Medulla oblongata (tissue), 1 donor: ENCODE measurements at regions not wholly inside any gene's neighbourhood (a gene's known extent, or its start where the extent isn't known, plus 50 kb on each side); places are given as distances from the start of the nearest gene placed in this dataset.
"Not testable (repeated sequence)": the region's sequence is repeated elsewhere in the genome, so short reads cannot be mapped to it uniquely, and the experiment has no call there.

Source experiments
- DNase-seq: peaks from one replicate; pipeline ENCODE4 v3.0.0-alpha.2; 2015; ENCODE audit errors: extremely low spot score

DNA sequence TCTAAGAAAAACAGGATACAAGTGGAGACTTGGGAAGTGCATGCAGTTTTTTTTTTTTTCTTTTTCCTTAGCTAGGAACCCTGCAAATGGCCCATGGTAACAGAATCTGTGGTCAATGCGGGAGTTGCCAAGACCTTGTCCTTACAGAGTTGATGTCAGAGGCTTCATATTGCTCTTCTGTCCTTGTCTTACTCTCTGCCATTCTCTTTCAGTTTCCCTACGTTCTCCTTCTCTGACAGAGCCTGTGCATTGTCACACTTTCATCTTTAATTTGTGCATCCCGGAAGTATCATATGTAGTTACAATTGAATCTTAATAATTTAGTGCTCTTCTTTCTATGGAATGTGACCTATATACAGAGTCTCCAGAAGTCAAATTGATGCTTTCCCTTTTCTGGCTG is 986.9 kb downstream of the TMEM121 start:
- DNase-seq: no peak

DNA sequence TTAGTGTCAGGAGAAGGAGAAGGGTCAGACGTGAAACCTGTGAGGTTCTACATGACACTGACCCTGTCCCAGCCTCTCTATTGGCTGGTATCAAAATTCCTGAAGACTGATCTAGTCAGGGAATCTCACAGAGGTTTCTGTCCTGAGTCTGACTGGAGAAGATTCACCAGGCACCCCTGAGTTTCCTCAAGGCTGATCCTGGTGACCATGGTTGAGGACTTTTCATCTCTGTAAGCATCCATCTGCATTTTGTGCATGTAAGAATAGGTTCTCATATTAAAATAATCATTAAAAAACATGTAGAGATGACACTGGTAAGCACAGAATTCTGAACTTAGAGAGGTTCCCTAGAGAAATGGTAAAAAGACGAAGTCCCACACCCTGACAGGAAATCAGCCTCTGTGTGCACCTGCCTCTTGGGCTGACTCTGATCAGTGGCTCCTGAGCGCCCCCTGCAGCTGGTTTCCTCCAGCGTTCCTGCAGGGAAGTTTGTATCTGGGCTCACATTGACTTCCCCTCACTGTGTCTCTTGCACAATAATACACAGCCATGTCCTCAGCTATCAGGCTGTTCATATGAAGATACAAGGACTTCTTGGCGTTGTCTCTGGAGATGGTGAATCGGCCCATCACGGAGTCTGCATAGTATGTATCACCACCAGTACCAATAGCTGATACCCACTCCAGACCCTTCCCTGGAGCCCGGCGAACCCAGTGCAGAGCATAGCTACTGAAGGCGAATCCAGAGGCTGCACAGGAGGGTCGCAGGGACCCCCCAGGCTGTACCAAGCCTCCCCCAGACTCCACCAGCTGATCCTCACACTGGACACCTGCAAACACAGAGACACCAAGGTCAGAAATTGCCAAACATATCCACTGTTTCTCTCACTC is 991.9 kb downstream of the TMEM121 start:
- peak; percentile 22 for DNase-seq

DNA sequence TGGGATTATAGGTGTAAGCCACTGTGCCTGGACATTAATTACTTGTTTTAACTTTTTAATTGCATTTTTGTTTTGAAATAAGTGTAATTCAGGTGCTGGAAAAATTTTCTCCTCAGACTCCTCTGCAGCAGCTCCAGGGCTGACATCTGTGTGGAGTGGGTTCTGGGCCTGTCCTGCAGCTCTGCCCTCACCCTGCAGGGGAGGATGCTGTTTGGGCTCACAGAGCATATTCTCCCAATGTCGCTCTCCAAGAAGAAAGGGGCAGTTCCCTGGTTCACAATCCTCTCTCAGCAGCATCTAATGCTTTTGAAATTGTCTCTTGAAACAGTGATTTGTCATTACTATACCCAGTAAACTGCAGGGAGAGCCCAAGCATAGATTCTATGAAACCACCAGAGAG is 995.7 kb downstream of the TMEM121 start:
- DNase-seq: not testable (repeated sequence)

DNA sequence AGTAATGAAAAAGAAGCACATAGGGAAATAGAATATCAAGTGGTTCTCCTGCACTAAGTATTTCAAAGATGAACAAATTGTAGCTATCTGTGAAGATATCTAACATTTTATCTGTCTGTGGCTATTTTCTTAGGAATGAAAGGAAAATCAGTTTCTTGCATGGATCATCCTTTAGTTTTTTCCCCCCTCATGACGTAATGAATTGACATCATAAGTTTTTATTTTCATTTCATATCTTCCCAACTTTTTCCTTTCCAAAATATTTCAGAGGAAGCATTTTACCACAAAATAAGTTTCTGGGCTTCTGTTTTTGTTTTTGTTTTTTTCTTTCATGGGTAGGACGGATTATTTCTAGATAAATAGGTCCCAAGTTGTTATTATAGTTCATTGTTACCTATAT is 996.6 kb downstream of the TMEM121 start:
- DNase-seq: no peak

DNA sequence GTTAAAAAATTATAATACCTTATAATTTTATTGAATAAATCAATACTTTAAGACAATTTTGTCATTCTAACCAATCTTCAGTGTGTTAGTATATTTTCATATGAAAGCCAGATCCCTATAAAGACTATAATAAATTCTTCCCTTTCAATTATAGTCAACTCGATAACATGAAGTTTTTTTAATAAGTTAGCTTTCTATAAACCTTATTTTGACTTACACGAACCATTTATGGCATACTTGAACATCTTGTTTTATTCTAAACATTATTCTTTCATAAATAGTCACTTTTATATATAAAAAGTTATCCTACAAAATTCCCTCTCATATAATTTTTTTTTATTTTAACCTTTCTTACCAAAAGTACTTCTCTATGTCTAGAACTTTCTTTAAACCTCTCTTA is 1002.3 kb downstream of the TMEM121 start:
- DNase-seq: no peak

DNA sequence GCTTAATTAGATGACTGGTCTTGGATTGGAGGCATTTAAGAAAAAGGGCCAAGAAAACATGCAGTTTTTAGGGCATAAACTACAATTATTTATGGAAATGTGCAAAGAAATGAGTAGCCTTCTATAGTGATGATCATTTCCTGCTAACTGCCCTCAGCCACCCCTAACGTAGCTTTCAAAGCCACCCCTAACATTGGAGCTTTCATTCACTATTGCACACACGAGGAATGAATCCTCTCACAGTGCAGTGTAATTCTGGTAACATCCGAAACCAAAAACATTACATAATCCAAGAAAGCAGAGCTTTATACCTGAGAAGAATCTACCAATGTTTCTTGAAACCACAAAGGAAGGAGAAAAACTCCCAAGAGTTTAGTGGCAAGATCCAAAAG is 1003.6 kb downstream of the TMEM121 start:
- no peak for DNase-seq

DNA sequence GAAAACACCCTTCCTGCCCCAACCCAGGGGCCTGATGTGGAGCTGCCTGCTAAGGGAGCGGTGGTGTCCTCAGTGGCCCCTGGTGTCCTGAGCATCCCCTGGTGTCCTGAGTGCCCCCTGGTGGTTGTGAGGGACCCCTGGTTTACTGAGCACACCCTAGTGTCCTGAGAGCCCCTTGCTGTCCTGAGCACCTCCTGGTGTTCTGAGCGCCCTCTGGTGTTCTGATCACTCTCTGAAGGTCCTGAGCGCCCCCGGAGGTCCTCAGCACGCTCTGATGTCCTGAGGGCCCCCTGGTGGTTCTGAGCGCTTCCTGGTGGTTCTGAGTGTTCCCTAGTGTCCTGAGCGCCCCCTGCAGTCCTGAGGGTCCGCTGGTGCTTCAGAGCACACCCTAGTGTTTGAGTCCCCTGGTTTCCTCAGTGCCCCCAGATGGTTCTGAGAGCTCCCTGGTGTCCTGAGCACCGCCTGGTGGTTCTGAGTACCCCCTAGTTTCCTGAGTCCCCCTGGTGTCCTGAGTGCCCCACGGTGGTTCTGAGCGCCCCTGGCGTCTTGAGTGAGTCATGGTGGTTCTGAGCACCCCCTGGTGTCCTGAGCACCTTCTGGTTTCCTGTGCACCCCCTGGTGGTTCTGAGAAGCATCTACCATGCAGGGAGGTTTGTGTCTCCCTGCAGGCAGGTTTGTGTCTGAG is 1004.2 kb downstream of the TMEM121 start:
- DNase-seq: no peak

DNA sequence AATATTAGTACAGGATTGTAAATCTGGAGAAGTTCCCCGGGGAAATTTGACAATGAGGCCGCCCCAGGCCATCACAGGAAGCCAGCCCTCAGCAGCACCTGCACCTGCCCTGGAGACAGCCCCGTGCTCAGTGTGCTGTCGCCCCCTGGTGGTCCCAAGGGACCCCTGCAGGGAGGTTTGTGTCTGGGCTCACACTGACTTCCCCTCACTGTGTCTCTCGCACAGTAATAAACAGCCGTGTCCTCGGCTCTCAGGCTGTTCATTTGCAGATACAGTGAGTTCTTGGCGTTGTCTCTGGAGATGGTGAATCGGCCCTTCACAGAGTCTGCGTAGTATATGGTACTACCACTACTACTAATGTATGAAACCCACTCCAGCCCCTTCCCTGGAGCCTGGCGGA is 1011.2 kb downstream of the TMEM121 start:
- not testable (repeated sequence) for DNase-seq

DNA sequence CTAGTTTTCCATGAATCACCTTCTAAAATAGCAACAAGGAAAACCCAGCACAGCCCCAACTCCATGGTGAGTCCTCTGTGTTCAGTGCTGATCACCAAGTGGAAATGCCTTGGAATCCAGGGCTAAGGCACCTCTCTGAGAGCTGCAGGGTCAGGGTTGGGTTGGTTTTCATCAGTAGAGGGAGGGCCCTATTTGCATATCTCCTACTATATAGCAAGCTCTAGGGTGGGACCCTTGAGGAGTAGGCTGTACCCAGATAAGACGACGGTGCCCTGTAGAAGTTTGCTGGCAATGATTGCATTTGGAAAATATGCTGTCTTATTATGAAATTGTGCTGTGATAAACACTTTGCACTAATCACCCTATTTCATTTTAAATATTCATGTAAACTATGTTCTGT is 1011.8 kb downstream of the TMEM121 start:
- DNase-seq: no peak

DNA sequence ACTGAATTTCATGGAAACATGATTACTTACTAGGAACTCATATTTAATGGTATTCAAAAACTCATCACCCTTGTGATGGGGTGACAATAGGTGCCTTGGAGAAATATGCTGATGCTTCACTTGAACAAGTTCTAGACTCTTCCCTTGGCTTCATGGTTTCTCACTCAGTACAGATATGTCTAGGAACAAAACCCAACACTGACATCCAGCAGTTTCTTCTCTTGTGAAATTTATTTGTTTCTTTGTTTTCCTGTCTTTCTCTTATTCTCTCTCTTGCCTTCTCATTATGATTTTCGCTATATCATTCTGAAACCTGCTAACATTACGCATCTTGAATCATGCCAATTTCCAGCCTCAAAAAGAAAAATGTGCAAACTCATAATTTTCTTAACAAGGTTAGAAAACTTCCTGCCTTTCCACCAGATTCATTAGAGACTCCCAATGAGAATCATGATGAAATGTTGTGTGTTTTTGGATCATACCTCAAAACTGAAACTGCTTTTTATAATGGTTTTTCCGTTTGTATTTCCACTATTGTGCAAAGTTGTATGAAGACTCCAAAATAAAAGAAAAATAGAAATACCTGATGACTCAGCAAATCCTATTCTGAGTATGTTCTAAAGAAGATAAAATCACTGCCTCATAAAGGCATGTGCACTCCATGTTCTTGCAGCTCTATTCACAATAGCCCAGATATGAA is 1021.5 kb downstream of the TMEM121 start:
- DNase-seq: no peak

DNA sequence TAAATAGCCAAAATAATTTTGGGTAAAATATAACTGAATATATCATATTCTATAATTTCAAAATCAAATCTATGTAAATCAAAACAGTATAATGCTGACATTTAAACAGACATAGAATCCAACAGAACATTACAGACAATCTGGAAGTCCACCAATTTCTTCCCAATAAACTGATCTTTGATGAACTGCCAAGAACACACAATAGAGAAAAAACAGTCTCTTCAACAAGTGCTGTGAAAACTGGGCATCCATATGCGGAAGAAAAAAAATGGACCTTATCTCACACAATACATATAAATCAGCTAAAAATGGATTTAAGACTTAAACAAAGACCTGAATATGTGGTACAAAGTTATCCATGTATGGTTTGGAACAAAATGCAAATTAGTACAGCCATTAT is 1022.7 kb downstream of the TMEM121 start:
- DNase-seq: no peak

DNA sequence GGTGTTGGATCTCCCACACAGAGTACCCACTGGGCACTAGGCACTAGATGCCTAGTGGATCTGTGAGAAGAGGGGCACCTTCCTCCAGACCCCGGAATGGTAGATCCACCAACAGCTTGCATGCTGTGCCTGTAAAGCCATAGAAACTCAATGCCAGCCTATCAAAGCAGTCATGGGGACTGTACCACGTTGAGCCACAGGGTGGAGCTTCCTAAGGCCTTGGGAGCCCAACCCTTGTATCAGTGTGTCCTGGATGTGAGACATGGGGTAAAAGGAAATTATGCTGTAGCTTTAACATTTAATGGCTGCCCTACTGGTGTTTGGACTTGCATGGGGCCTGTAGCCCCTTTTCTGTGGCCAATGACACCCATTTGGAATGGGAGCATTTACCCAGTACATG is 1024.9 kb downstream of the TMEM121 start:
- DNase-seq: no peak

DNA sequence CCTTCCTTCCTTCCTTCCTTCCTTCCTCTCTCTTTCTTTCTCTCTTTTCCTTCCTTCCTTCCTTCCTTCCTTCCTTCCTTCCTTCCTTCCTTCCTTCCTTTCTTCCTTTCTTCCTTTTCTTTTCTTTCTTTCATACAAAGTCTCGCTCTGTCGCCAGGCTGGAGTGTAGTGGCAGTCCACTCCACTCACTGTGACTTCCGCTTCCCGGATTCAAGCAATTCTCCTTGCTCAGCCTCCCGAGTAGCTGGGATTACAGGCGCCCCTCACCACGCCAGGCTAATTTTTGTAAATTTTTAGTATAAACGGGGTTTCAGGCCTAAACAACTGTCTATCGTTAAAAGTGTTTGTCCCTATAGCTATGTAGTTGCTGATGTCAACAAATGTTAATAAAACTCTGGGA is 1029.8 kb downstream of the TMEM121 start:
- not testable (repeated sequence) for DNase-seq

DNA sequence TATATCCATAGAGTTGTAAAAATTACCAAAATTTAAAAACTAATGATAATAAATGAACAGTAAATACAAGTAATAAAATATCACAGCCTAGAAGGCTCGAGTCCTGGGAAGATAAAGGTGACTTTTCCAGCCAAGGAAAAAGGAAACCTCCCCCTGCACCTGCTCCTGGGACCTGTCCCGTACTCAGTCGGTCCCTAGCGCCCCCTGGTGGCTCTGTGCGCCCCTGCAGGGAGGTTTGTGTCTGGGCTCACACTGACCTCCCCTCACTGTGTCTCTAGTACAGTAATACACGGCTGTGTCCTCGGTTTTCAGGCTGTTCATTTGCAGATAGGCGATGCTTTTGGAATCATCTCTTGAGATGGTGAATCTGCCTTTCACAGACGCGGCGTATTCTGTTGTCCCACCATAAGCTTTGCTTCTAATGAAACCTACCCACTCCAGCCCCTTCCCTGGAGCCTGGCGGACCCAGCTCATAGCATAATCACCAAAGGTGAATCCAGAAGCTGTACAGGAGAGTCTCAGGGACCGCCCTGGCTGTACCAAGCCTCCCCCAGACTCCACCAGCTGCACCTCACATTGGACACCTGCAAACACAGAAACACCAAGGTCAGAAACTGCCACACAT is 1030.4 kb downstream of the TMEM121 start:
- no peak for DNase-seq

DNA sequence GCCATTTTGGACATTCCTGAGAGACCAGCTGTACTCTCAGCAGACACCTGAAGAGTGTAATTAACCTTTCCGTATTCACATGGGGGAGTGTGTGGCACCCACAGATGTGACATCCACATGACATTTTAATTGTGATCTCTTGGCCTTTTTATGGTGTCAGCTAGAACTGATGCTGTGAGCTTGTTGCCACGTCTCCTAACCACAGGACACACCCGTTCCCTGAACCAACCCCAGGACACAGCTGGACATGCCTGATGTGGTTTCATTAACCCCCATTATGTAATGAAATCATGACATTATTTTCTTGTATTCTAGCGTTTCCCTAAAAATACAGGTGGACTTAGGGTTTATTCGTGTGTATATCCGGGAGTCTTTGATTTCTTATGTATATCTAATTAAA is 1036.1 kb downstream of the TMEM121 start:
- DNase-seq: no peak

DNA sequence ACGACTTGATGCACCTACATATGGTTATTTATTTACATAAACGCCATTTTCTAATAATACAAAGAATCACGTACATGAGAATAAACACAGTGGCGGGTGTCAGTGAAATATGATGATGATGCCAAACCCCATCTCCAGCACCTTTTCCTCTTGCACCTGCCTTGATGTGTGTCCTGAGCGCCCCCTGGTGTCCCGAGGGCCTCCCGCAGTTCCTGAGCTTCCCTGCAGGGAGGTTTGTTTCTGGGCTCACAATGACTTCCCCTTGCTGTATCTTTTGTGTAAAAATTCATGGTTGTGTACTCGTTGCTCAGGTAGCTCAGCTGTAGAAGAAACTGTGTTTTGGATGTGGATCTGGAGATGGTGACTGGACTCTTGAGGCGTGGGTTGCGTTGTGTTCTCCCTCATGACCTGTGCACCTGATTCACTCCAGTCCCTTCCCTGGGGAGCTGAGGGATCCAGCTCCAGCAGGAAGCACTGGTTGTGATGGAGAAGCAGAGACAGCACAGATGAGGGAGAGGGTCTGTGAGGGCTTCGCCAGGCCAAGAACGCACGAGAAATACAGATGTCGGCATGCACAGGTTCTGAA is 1037.8 kb downstream of the TMEM121 start:
- no peak for DNase-seq

DNA sequence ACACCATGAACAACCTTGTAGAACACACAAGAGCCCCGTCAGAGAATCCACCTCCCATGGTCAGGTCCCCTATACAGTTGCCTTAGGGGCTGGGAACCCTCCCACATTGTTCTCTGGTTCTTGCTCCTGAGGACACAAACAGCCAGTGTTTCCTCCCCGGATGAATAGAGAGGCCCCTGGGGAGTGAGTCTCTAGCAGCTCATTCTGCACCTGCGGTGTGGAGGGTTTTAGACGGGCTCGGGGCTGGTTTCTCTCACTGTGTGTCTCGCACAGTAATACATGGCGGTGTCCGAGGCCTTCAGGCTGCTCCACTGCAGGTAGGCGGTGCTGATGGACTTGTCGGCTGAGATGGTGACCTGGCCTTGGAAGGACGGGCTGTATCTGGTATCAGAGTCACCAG is 1052.1 kb downstream of the TMEM121 start:
- DNase-seq: no peak

DNA sequence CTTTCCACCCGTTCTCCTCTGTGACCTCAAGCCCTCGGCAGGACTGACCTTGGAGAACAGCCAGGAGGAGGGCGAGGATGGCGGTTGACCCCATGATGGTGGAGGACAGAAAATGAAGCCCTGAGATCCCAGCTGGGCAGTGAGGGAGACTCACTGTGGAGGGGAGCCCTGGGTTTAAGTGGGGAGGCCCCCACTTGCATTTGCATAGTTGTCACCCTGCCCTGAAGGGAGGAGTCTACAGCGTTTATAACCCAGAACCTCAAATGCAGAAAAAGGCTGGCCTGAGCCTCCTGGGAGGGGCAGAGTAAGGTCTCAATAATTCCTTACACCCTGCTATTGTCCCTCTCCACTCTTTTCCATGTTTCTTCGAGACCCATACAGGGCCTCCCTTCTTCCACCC is 1052.7 kb downstream of the TMEM121 start:
- no peak for DNase-seq

DNA sequence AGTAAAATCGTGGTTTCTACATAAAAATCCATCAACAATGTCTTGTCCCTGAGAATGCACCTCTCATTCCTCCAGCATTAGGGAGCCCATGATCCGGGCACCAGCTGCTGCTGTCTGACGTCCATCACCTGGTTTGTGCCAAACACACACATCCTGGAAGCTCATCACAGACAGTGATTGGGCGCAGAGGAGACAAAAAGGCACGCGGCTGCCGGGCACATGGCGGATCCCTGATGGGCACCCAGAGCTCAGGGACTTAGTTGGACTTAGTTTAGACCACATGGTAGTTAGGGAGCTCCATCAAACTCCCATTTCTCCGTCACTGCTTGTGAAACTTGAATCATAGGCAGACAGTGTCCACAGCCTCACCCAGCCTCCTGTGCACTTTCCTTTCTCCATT is 1059.3 kb downstream of the TMEM121 start:
- no peak for DNase-seq

DNA sequence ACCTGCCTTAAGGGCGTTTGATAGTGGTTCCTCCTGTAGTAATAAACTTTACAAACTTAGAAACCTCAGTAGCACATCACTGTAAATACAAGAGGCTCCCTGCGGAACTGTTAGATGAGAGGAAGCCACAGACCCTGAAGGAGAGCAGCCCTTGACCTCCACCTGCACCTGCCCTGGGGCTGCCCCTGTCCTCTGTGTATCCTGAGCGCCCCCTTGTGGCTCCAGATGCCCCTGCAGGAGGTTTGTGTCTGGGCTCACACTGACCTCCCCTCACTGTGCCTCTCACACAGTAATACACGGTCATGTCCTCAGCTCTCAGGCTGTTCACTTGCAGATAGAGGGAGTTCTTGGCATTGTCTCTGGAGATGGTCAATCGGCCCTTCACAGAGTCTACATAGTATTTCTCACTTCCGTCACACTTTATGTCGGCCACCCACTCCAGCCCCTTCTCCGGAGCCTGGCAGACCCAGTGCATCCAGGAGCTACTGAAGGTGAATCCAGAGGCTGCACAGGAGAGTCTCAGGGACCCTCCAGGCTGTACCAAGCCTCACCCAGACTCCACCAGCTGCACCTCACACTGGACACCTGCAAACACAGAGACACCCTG is 1059.8 kb downstream of the TMEM121 start:
- DNase-seq: no peak

DNA sequence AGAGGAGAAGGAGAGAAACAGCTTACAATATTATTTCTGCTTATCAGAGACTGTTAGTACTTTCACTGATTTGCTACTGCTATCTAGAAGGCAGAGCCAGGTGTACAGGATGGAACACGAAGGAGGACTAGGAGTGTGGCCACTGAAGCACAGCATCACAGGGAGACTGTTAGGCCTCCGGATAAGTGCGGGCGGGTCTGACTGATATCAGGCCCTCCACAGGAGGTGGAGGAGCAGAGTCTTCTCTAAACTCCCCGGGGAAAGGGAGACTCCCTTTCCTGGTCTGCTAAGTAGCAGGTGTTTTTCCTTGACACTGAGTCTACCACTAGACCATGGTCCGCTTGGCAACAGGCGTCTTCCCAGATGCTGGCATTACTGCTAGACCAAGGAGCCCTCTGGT is 1065.2 kb downstream of the TMEM121 start:
- not testable (repeated sequence) for DNase-seq
